NB4 (cell line): ENCODE measurements at regions not wholly inside any gene's neighbourhood (a gene's known extent, or its start where the extent isn't known, plus 50 kb on each side); places are given as distances from the start of the nearest gene placed in this dataset.

Source experiments
- DNase-seq: peaks from one replicate; pipeline ENCODE4 v3.0.0; 2010; ENCODE audit warnings: low read depth
- H3K4me3 ChIP-seq: one replicate; pipeline ENCODE4 v1.5.1; 2011; ENCODE audit warnings: mild to moderate bottlenecking, low read depth, low read length, moderate library complexity
- CTCF ChIP-seq: IDR thresholded peaks from one replicate; pipeline ENCODE4 v1.5.1; 2012; ENCODE audit warnings: low read depth, low read length
- MAX ChIP-seq: IDR thresholded peaks from 2 replicates; pipeline ENCODE4 v1.6.1; 2011; ENCODE audit warnings: low read depth, low read length
- MYC ChIP-seq: IDR thresholded peaks from 2 replicates; pipeline ENCODE4 v1.6.1; 2011; ENCODE audit warnings: low read depth, low read length
- POLR2A ChIP-seq: IDR thresholded peaks from 2 replicates; pipeline ENCODE4 v1.6.1; 2011; ENCODE audit warnings: mild to moderate bottlenecking; ENCODE audit not compliant: insufficient read length; ENCODE audit errors: extremely low read depth

GRCh38 chr10:125557311-125557710, 125.7 kb downstream of the TEX36 start:
- DNase-seq, result no peak
- TF ChIP-seq MAX (no peak), MYC (no peak), POLR2A (no peak), CTCF (no peak)
- H3K4me3 ChIP-seq, result no peak overlapping the region

GRCh38 chr10:125556882-125557281, 126.1 kb downstream of the TEX36 start:
- DNase-seq, result no peak
- no peak for TF ChIP-seq MAX
- TF ChIP-seq MYC, result no peak
- no peak for TF ChIP-seq CTCF
- no peak for TF ChIP-seq POLR2A
- H3K4me3 ChIP-seq, result no peak overlapping the region

- no peak for TF ChIP-seq MAX
- TF ChIP-seq MYC, result no peak
- TF ChIP-seq CTCF, result no peak
- no peak for TF ChIP-seq POLR2A
- no peak for DNase-seq
- H3K4me3 ChIP-seq, result no peak overlapping the region
Measured at GRCh38 chr10:125555743-125556142, 127.2 kb downstream of the TEX36 start.

GRCh38 chr10:125555267-125555666, 127.7 kb downstream of the TEX36 start:
- TF ChIP-seq MYC, result no peak
- no peak for TF ChIP-seq POLR2A
- TF ChIP-seq CTCF, result no peak
- no peak for TF ChIP-seq MAX
- no peak overlapping the region for H3K4me3 ChIP-seq
- no peak for DNase-seq

GRCh38 chr10:125554753-125555152, 128.2 kb downstream of the TEX36 start:
- H3K4me3 ChIP-seq, result no peak overlapping the region
- no peak for DNase-seq
- TF ChIP-seq CTCF, result no peak
- TF ChIP-seq POLR2A, result no peak
- TF ChIP-seq MAX, result no peak

- no peak for TF ChIP-seq CTCF
- TF ChIP-seq MAX, result peak; percentile 49; the same call in 1 of the 2 replicates
- no peak for TF ChIP-seq POLR2A
- TF ChIP-seq MYC, result no peak
- peak; percentile 61 for DNase-seq
- no peak overlapping the region for H3K4me3 ChIP-seq
Measured at GRCh38 chr10:125554016-125554703, 128.8 kb downstream of the TEX36 start.
